Cardiac muscle cell (in vitro differentiated cells and primary cell): ENCODE measurements at regions not wholly inside any gene's neighbourhood (a gene's known extent, or its start where the extent isn't known, plus 50 kb on each side); places are given as distances from the start of the nearest gene placed in this dataset.

Experiments used
- DNase-seq, 2 donors: peaks; one replicate each; pipeline versions ENCODE4 v3.0.0 to v3.0.0-alpha.2; 2010 to 2017; ENCODE audit warnings: low read depth in 1 of 2, low spot score in 1 of 2
- H3K27ac ChIP-seq: fragments of 200-600 bp; sonication (generic); 2 replicates; pipeline ENCODE4 v1.5.1; 2016
- H3K27me3 ChIP-seq: fragments of 200-600 bp; sonication (generic); 2 replicates; pipeline ENCODE4 v1.6.0; 2016; ENCODE audit warnings: control low read depth
- H3K36me3 ChIP-seq: fragments of 200-600 bp; sonication (generic); 2 replicates; pipeline ENCODE4 v1.5.1; 2016; ENCODE audit warnings: control low read depth
- H3K4me1 ChIP-seq: fragments of 200-600 bp; sonication (generic); 2 replicates; pipeline ENCODE4 v1.8.1; 2017; ENCODE audit warnings: low read depth, mild to moderate bottlenecking, mixed run types
- H3K4me3 ChIP-seq: fragments of 200-600 bp; sonication (generic); 2 replicates; pipeline ENCODE4 v1.5.1; 2016; ENCODE audit warnings: mild to moderate bottlenecking
- H3K9me3 ChIP-seq: fragments of 200-600 bp; sonication (generic); 2 replicates; pipeline ENCODE4 v1.5.1; 2017; ENCODE audit warnings: low read depth, mild to moderate bottlenecking, control low read depth
- TF ChIP-seq, protein P1 (sequence below): IDR thresholded peaks from 2 replicates; pipeline ENCODE4 v1.5.1; 2012; ENCODE audit warnings: low read depth, mild to moderate bottlenecking, low read length

DNA sequence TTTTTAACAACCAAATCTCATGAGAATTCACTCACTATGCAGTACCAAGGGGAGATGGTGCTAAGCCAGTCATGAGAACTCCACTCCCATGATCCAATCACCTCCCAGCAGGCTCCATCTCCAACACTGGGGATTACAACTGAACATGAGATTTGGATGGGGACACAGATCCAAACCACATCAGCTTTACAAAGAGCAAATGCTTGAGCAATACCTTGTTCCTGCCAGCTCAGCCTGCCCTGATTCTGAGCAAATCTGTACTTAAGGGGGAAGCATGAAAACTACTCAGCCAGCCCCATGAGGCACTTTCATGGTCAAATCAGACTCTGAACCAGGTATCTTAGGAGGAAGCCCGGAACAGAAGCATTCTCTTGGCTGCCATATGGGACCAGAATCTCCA lies 259.9 kb downstream of the TBC1D4 start:
- TF ChIP-seq, protein P1, sequence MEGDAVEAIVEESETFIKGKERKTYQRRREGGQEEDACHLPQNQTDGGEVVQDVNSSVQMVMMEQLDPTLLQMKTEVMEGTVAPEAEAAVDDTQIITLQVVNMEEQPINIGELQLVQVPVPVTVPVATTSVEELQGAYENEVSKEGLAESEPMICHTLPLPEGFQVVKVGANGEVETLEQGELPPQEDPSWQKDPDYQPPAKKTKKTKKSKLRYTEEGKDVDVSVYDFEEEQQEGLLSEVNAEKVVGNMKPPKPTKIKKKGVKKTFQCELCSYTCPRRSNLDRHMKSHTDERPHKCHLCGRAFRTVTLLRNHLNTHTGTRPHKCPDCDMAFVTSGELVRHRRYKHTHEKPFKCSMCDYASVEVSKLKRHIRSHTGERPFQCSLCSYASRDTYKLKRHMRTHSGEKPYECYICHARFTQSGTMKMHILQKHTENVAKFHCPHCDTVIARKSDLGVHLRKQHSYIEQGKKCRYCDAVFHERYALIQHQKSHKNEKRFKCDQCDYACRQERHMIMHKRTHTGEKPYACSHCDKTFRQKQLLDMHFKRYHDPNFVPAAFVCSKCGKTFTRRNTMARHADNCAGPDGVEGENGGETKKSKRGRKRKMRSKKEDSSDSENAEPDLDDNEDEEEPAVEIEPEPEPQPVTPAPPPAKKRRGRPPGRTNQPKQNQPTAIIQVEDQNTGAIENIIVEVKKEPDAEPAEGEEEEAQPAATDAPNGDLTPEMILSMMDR: no peak
- Histone ChIP-seq H3K4me1 (no peaks in the 10 kb centered on the region), H3K27me3 (no peaks in the 10 kb centered on the region), H3K27ac (no peak overlapping the region), H3K36me3 (no peaks in the 10 kb centered on the region), H3K4me3 (no peak overlapping the region), H3K9me3 (no peaks in the 10 kb centered on the region)
- peak in 1 of 2 donors; percentile 80 for DNase-seq

DNA sequence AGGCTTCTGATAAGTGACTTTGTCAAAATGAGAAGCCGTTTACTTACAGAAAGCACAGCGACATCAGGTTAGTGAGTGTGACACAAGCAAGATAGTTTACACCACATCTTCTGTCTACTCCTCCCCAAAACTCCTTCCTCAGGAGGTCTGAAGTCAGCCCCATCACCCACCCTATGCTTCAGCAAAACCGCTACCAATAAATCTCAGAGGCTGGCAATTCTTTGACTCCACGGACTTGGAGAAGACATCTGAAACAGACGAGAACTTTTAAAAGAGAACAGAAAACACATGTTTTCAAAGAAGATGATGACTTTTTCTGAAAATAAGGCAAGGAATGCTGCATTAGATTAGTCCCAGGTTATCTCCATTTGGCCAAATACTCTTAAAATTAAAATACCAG lies 261.1 kb downstream of the TBC1D4 start:
- no peak for DNase-seq
- Histone ChIP-seq H3K36me3 (no peaks in the 10 kb centered on the region), H3K4me3 (no peak overlapping the region), H3K9me3 (no peaks in the 10 kb centered on the region), H3K27me3 (no peaks in the 10 kb centered on the region), H3K27ac (no peak overlapping the region), H3K4me1 (no peaks in the 10 kb centered on the region)
- TF ChIP-seq, protein P1: no peak

DNA sequence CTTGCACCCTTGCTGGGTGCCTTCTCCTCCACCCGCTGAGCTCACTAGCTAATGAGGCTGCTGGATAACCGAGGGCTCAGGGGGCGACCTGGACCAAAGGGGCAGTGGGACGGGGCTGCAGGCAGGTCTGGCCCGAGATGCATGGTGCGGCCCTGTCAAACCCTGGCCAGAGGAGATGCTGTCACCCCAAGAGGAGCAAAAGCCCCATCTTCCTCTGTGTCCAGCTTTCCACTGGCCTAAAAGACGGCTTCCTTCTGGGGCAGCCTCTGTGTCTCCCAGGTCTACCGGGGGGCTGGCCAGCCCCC lies 261.8 kb downstream of the TBC1D4 start:
- DNase-seq: no peak
- H3K4me3 ChIP-seq: no peak overlapping the region
- no peaks in the 10 kb centered on the region for H3K4me1 ChIP-seq
- TF ChIP-seq, protein P1: no peak
- H3K9me3 ChIP-seq: no peaks in the 10 kb centered on the region
- no peaks in the 10 kb centered on the region for H3K36me3 ChIP-seq
- no peaks in the 10 kb centered on the region for H3K27me3 ChIP-seq
- no peak overlapping the region for H3K27ac ChIP-seq

DNA sequence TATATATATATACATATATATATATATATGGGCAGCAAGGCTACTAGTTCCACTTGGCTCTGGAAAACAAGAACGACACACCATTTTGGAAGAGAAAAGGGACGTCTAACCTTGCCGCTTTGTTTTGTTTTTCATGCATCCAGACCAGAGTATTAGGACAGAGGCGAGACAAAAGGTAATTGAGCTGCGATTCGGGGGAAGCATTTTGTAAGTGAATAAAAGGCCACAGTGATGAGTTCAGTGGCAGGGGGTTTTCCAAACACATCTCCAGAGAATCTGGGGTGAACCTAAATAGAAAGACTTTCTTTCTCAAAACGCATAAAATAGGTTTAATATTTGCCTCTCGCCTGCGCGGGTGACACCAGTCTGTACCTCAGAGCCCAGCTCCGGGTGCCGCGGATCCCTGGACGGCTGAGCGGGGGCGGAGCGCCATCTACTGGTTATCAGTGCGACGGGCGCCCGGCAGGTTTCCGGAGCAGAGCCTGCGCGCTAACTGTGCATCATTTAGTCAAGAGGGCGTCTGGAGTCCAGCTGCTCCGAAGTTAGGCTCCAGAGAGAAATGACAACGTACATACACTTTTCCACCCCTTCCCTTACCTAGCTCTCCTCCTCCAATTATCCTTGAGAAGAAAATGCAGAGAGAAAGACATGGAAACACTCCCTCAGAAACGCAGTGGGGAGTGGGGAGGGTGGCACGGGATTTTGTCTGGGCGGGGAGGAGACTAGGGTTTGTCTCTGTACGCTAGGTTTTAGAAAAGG lies 262.3 kb downstream of the TBC1D4 start:
- Histone ChIP-seq H3K27ac (no peak overlapping the region), H3K4me1 (no peaks in the 10 kb centered on the region), H3K27me3 (no peaks in the 10 kb centered on the region), H3K4me3 (peak overlapping the region; percentile 14), H3K9me3 (no peaks in the 10 kb centered on the region), H3K36me3 (no peaks in the 10 kb centered on the region)
- DNase-seq: peak; percentile 83 to 84
- TF ChIP-seq, protein P1: peak; percentile 90

DNA sequence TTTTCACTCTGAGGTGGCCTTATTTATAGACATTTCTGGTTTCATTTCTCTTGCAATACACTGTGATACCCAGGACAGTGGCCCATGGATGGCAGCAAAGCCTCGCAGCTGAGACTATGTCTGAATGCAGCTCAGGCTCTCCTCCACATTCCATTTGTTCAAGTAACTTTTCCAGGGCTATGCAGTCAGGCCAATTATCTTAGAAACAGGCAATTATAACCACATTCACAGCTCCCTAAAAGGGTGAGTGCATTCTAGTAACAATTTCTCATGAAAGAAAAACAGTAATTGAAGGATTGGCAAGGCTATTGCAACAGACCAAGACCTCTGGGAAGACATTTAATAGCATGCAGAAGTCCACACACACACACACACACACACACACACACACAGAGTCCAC lies 264.0 kb downstream of the TBC1D4 start:
- H3K27ac ChIP-seq: no peak overlapping the region
- H3K36me3 ChIP-seq: no peaks in the 10 kb centered on the region
- DNase-seq: peak; percentile 28 to 73
- no peaks in the 10 kb centered on the region for H3K4me1 ChIP-seq
- no peak overlapping the region for H3K4me3 ChIP-seq
- TF ChIP-seq, protein P1: no peak
- H3K9me3 ChIP-seq: no peaks in the 10 kb centered on the region
- H3K27me3 ChIP-seq: no peaks in the 10 kb centered on the region

DNA sequence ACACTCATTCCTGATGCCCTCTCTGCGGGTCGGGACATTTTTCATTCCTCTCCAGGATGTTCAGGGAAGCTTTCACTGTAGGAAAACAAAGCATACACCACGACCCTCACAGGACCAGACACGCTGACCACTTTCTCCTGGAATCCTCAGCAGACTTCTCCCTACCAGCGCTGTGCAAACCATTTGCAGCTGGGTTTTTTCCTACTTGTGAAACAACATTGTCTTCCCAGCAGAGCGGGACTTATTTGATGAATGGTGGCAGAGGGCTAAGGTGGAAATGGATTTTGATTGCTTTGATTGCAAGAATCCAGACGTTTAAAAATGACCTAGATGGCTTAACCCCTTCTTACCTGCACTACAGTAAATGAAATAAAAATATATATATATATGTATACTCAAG lies 265.9 kb downstream of the TBC1D4 start:
- Histone ChIP-seq H3K4me1 (no peaks in the 10 kb centered on the region), H3K4me3 (no peak overlapping the region), H3K27me3 (no peaks in the 10 kb centered on the region), H3K9me3 (no peaks in the 10 kb centered on the region), H3K36me3 (no peaks in the 10 kb centered on the region), H3K27ac (no peak overlapping the region)
- DNase-seq: no peak
- TF ChIP-seq, protein P1: no peak
